H1 (cell line): ENCODE measurements at regions not wholly inside any gene's neighbourhood (a gene's known extent, or its start where the extent isn't known, plus 50 kb on each side); places are given as distances from the start of the nearest gene placed in this dataset.

ENCODE experiments used
- CTBP2 ChIP-seq: IDR thresholded peaks from 2 replicates; pipeline ENCODE4 v1.7.0; 2011; ENCODE audit warnings: borderline replicate concordance, mild to moderate bottlenecking, moderate library complexity, mixed read lengths, low read length; ENCODE audit not compliant: insufficient read depth, insufficient read length
- TAF7 ChIP-seq: optimal IDR thresholded peaks from 2 replicates; pipeline ENCODE3; 2011; ENCODE audit warnings: low read depth, mild to moderate bottlenecking, inconsistent platforms, low read length, moderate library complexity, borderline replicate concordance

GRCh38 chr5:125232779-125233230 lies 486.4 kb upstream of the ZNF608 start (continued):
- TF ChIP-seq TAF7, result no peak
- no peak for TF ChIP-seq CTBP2
- TF ChIP-seq, all 59 proteins: peak for 0
